HEK293T (cell line): ENCODE measurements at regions not wholly inside any gene's neighbourhood (a gene's known extent, or its start where the extent isn't known, plus 50 kb on each side); places are given as distances from the start of the nearest gene placed in this dataset.

ENCODE experiments used
- CTBP1 ChIP-seq: fragments of 450-650 bp; IDR thresholded peaks from 2 replicates; pipeline ENCODE4 v1.6.1; 2016; ENCODE audit warnings: borderline replicate concordance
- SP1 ChIP-seq: fragments of 450-650 bp; IDR thresholded peaks from 2 replicates; pipeline ENCODE4 v1.6.1; 2017

DNA sequence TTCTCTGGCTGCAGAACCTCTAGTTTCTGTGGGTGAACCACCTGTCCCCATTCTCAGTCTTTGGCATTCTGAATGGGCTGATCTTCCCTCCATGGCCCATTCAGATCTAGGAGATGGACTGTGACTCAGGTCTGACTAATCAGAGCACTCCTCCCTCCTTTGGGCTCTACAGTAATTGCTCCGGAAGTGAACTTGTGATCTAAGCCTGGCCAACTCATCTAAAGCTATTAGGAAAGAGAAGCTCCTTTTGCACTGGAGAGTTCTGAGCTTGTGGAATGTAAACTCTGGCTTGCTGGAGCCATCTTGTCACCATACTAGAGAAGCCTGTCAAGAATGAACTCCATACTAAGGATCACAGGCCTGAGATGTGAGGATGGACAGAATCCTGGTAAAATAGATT is 168.2 kb downstream of the SUDS3 start:
- TF ChIP-seq CTBP1: no peak
- no peak for TF ChIP-seq SP1
